ENCODE measurements at regions not wholly inside any gene's neighbourhood (a gene's known extent, or its start where the extent isn't known, plus 50 kb on each side); places are given as distances from the start of the nearest gene placed in this dataset.

DNA sequence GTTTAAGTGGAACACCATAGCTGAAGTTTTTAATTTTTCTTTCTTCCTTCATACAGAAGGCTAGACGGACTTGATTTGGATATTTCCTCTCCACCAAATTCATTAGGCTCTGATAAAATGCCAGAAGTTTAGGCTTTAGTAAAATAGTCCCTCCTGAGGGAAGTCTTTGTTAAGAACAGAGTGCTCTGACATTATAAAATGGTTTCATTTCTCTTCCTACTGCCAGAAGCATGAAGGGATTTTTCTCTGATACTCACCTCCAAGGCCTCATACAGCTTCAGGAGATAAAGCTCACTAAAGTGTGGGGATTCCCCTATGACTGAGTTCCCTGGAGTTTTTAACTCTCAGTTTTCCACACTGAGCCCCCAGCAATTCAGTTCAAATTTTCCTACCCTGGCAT is 1489.6 kb downstream of the REEP3 start:
- FAIRE-seq = no peak
- Histone ChIP-seq H3K36me3 (ENCODE audit: control insufficient read depth, insufficient read depth, low read length) (no peaks in the 10 kb centered on the region), H3K27me3 (ENCODE audit: control insufficient read depth, insufficient read depth, low read length) (no peaks in the 10 kb centered on the region), H3K4me3 (ENCODE audit: low read depth, low read length) (no peak overlapping the region)
- TF ChIP-seq, protein P1, sequence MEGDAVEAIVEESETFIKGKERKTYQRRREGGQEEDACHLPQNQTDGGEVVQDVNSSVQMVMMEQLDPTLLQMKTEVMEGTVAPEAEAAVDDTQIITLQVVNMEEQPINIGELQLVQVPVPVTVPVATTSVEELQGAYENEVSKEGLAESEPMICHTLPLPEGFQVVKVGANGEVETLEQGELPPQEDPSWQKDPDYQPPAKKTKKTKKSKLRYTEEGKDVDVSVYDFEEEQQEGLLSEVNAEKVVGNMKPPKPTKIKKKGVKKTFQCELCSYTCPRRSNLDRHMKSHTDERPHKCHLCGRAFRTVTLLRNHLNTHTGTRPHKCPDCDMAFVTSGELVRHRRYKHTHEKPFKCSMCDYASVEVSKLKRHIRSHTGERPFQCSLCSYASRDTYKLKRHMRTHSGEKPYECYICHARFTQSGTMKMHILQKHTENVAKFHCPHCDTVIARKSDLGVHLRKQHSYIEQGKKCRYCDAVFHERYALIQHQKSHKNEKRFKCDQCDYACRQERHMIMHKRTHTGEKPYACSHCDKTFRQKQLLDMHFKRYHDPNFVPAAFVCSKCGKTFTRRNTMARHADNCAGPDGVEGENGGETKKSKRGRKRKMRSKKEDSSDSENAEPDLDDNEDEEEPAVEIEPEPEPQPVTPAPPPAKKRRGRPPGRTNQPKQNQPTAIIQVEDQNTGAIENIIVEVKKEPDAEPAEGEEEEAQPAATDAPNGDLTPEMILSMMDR (IDR thresholded peaks at IDR 0.05; ENCODE audit: insufficient read depth, low read length, severe bottlenecking) = no peak
- DNase-seq (ENCODE audit: low read depth) = no peak

DNA sequence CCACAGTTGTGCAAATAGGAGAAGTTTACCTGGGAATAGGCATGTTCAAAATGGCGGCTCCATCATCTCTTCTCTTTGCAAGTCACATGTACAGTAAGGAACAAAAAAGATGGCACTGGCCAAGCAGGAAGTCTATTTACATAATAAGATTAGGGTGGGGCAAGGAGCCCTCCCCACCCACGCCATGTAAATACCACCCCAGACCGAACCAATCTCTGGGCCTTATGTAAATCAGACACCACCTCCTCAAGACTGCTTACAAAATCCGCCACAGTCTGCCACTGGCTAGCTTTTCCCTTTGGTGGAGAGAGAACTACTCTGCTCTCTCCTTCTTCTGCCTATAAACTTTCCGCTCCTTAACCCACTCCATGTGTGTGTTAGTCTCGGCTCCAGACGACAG is 1496.3 kb downstream of the REEP3 start:
- TF ChIP-seq, protein P1 (IDR thresholded peaks at IDR 0.05; ENCODE audit: insufficient read depth, low read length, severe bottlenecking) = no peak
- no peak for DNase-seq (ENCODE audit: low read depth)
- no peaks in the 10 kb centered on the region for H3K36me3 ChIP-seq (ENCODE audit: control insufficient read depth, insufficient read depth, low read length)
- no peak overlapping the region for H3K4me3 ChIP-seq (ENCODE audit: low read depth, low read length)
- no peak for FAIRE-seq
- H3K27me3 ChIP-seq (ENCODE audit: control insufficient read depth, insufficient read depth, low read length) = no peaks in the 10 kb centered on the region

DNA sequence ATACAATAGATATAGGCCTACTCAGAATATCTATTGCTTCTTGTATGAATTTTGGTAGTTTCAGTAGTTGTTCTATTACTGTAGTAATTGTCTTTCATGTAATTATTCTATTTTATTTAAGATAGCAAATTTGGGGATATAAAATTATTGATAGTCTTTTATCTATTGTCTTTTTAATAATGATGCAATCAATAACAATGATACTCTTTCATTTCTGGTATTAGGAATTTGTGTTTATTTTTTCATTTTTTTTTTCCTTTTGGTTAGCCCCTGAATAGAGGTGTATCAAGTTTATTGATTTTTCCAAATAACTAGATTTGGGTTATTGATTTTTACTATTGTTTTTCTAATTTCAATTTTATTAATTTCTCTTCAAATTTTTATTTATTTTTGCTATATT is 1503.7 kb downstream of the REEP3 start:
- no peak for FAIRE-seq

DNA sequence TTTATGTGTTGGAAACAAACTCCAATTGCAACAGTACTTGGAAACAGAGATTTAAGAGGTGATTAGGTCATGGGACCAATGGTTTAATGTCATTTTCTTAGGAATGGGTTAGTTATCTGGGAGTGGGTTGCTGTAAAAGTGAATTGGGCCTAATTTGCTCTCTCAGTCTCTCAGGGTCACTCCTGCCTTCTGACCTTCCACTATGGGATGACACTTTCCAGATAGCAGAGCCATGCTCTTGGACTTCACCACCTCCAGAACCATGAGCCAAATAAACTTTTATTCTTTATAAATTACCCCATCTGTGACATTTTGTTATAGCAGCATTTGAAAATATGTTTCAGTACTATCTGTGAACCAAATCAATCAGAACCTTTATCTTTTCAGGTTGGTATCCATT is 1509.1 kb downstream of the REEP3 start:
- Histone ChIP-seq H3K27me3 (ENCODE audit: control insufficient read depth, insufficient read depth, low read length) (no peaks in the 10 kb centered on the region), H3K36me3 (ENCODE audit: control insufficient read depth, insufficient read depth, low read length) (no peaks in the 10 kb centered on the region), H3K4me3 (ENCODE audit: low read depth, low read length) (no peak overlapping the region)
- TF ChIP-seq, protein P1 (IDR thresholded peaks at IDR 0.05; ENCODE audit: insufficient read depth, low read length, severe bottlenecking) = no peak
- no peak for FAIRE-seq
- DNase-seq (ENCODE audit: low read depth) = no peak

More for the DNA sequence above, 1503.7 kb downstream of the REEP3 start:
- Histone ChIP-seq H3K36me3 (ENCODE audit: control insufficient read depth, insufficient read depth, low read length) (no peaks in the 10 kb centered on the region), H3K27me3 (ENCODE audit: control insufficient read depth, insufficient read depth, low read length) (no peaks in the 10 kb centered on the region), H3K4me3 (ENCODE audit: low read depth, low read length) (no peak overlapping the region)
- TF ChIP-seq, protein P1 (IDR thresholded peaks at IDR 0.05; ENCODE audit: insufficient read depth, low read length, severe bottlenecking) = no peak
- DNase-seq (ENCODE audit: low read depth) = no peak

DNA sequence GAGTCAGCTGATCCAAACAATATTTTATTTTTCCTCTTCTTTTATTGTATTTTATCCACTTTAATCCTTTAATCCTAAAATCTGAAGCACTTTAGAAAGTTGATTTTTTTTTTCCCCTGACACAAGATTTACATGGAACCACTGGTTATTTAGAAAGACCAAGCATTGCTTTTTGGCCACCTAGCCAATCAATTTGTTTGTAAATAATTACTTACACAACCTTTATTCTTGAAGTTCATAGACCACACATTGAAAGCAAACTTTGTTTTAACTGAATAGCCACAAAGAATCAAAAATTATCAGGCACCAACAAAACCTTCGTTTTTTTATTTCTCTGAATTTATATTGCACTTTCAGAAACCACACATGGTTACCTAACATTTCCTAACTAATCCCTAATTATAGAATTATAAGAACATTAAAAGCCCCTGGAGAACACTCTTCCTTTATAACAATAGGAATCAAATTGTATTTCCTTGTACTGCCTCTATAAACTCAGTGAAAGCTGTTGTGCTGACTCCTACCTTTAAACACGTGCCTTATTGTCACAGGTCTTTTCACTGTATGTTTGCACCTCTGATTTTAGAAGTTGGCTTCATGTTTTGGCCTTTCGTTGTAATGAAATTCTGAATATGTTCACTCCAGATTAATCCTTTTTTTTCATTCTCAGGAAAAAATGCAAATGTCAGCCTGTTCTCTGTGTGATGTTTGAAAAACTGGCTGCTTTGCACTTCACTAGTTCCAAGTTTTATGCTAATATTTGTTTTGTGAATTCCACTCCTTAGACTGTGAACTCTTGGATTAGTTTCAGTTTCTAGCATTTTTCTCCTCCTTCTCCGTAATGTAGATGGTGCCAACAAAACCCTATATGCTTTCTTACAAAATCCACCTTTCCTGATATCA is 1511.9 kb downstream of the REEP3 start:
- no peak overlapping the region for H3K4me3 ChIP-seq (ENCODE audit: low read depth, low read length)
- no peaks in the 10 kb centered on the region for H3K27me3 ChIP-seq (ENCODE audit: control insufficient read depth, insufficient read depth, low read length)
- H3K36me3 ChIP-seq (ENCODE audit: control insufficient read depth, insufficient read depth, low read length) = no peaks in the 10 kb centered on the region
- FAIRE-seq = no peak
- DNase-seq (ENCODE audit: low read depth) = no peak
- TF ChIP-seq, protein P1 (IDR thresholded peaks at IDR 0.05; ENCODE audit: insufficient read depth, low read length, severe bottlenecking) = no peak

All from bronchial epithelial cell (primary cell).